C4-2B (cell line): ENCODE measurements at regions not wholly inside any gene's neighbourhood (a gene's known extent, or its start where the extent isn't known, plus 50 kb on each side); places are given as distances from the start of the nearest gene placed in this dataset.

Source experiments
- CTCF ChIP-seq: fragments of 450-650 bp; conservative IDR thresholded peaks from 2 replicates; pipeline ENCODE4 v1.5.1; 2017; ENCODE audit warnings: mild to moderate bottlenecking
- ZFX ChIP-seq: fragments of 450-650 bp; IDR thresholded peaks from 2 replicates; pipeline ENCODE4 v1.6.1; 2017

GRCh38 chr18:40878371-40878770 lies 1076.7 kb upstream of the PIK3C3 start:
- TF ChIP-seq CTCF (no peak), ZFX (no peak)
